HG03039 (cell line): ENCODE measurements at regions not wholly inside any gene's neighbourhood (a gene's known extent, or its start where the extent isn't known, plus 50 kb on each side); places are given as distances from the start of the nearest gene placed in this dataset.

Source experiments
- ATAC-seq: cut with Tn5 transposase; IDR thresholded peaks from one replicate; pipeline ENCODE4 v1.9.1; 2021; ENCODE audit warnings: mild to moderate bottlenecking, moderate library complexity; ENCODE audit not compliant: unreplicated experiment

- ATAC-seq, result no peak
Measured at GRCh38 chr10:6339891-6340290, 137.2 kb downstream of the PFKFB3 start.

GRCh38 chr10:6342096-6342685 lies 139.5 kb downstream of the PFKFB3 start:
- no peak for ATAC-seq

GRCh38 chr10:6343305-6344010 lies 140.7 kb downstream of the PFKFB3 start:
- ATAC-seq, result no peak

DNA sequence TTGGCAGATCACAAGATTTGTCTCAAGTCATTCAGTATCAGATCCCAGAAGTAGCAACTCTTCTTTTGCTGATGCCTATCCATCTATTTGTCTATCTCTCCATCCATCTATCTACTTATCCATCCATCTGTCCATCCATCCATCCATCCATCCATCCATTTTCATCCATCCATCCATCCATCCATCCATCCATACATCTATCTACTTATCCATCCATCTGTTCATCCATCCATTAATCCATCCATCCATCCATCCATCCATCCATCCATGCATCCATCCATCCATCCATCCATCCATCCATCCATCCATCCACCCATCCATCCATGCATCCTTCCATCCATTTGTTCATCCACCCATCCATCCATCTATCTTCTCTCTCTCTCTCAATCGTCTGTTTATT lies 142.7 kb downstream of the PFKFB3 start:
- no peak for ATAC-seq

- no peak for ATAC-seq
Measured at GRCh38 chr10:6346631-6347030, 143.9 kb downstream of the PFKFB3 start.

DNA sequence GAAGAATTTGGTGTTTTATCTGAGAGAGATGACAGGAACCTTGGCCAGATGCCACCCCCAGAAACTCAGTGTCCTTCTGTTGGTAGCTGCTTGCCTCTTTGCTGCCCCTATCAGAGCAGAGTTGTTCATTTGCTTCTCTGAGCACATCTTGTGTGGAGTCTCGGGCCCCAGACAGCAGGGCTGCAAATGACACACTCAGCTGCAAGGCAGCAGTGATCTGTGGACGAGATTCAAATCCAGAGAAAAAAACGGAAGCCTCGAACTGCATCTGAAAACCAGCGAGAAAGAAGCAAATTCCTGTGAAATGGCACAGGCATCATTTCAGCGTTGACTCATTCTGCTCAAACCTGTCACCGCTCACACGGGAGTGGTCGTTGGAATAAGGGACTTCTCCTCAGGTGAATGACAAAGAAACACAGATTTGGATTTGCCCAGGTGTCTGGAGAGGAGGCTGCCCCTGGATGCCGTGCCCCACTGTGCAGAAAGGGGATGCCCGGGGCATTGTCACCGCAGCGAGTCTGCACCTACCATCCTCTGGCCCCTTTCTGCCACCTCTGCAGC lies 144.7 kb downstream of the PFKFB3 start:
- ATAC-seq, result no peak

DNA sequence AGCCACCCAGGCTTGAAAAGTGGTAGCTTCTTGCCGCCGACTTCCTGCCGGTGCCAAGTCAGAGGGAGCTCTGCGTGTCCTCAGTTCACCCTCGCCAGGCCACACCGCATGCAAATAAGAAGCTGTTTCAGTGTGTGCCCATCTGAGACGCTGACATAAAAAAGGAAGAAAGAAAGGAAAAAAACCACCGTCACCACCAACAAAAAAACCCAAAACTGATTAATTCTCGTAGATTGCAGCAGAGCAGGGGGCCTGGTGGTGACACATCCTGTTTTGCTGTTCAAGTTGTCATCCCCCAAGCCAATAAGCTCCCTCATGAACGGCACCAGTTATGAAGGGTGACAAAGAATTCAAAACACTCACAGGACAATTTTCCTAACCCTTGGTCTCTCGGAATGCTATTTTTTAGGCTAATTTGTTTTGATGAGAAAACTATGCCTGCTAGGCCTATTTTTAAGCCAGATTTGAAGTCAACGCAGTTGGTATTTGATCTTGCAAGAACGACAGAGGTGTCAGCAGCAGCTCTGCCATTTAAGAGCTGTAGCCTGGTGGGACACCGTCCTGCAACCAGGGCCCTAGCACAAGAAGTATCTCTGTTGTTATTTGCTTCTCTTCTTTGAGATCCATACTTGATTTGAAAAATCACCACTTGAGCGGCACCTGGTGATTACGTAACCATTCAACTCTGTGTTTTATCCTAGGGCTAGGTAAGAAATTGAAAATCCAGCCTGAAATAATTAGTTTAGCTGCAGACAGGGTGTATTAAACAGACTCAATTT lies 145.6 kb downstream of the PFKFB3 start:
- peak; percentile 89 for ATAC-seq

DNA sequence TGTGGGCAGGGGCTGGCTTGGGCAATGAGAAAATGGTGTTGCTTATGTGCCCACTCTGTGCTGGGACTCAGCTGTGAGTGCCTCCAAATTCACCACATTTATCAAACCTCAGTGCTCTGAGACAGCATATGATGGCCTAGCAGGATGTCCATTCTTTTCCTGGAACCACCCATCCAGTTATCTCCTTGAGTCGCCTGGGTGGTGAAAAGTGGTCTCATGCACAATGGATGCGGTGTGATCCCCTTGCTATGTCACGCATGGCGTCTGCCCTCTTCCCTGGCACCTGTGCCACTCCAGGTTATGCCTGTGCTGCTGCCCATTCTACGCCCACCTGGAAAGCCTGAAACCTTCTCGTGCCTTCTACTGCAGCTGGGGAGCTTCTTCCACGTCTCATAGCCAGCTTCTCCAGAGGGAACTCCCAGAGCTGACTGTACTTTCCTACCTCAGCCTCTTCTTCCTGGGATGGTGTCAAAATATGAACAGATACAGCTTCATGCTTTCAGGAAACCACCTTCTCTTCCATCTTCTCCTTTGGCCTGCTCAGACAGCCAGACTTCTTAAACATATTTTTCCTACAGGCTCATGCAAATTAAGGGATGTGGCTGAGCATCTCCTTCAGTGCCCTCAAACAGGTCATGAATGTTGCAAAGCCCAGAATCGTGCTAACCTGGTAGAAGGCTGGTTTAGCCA lies 147.3 kb downstream of the PFKFB3 start:
- no peak for ATAC-seq

- no peak for ATAC-seq
Measured at GRCh38 chr10:6350609-6351008, 147.9 kb downstream of the PFKFB3 start.

GRCh38 chr10:6351495-6351894 lies 148.8 kb downstream of the PFKFB3 start:
- no peak for ATAC-seq

- ATAC-seq, result no peak
Measured at GRCh38 chr10:6353526-6353925, 150.8 kb downstream of the PFKFB3 start.

- ATAC-seq, result no peak
Measured at GRCh38 chr10:6354168-6354772, 151.5 kb downstream of the PFKFB3 start.

DNA sequence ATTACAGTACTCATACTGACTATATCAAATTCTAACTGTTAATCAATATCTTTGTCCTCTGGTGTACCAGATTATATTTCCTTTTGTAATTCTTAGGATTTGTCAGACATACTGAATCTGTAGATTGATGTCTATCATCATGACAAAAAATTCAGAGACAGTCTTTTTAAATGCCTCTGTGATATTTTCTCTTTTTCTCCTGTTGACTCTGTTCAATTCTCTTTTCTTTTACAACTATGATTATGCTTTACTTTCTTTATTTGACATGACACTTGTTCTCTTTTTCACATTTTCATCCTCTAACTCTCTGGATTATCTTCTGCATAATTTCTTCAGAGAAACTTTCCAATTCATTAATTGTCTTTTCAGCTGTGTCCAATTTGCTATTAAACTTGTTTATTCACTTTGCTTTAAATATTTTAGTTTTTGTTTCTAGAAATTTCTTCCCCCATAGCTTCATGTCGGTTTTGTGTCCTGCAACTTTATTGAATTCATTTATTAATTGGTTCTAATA lies 153.6 kb downstream of the PFKFB3 start:
- no peak for ATAC-seq

DNA sequence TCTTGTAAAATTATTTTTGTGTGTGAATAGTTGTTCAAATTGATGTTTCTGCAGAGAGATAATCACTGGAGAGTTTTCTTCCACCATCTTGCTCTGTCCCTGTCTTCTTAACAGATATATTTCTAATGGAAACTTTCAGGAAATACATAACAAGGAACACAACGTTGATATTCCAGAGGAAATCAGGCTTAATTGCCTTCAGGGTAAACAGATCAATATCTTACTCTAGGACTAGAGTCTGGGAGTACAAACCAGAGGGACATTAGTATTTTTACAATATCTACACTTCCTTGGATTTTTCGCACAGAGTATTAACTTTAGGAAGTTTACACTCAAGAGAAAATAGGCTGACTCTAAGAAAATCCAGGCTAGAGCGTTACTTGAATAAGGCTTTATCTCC lies 159.1 kb downstream of the PFKFB3 start:
- no peak for ATAC-seq

DNA sequence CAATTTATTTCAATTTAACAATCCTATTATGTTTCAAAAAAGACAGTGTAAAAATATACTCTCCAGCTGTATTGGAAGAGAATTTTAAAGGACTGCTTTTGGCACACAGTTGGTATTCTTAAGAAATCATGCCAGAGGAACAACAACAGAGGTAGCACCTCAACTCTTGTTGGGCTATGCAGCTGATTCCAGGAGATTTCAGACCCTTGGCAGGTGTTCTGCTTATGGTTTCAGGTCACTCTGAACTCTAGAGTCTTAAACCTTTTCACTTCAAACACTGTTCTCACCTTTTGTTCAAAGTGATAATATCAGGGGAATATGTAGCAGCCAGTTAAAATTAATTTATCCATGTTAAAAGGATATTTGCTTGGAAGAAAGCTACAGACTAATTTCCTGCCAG lies 160.1 kb downstream of the PFKFB3 start:
- no peak for ATAC-seq

GRCh38 chr10:6363511-6363910 lies 160.8 kb downstream of the PFKFB3 start:
- ATAC-seq, result no peak

GRCh38 chr10:6364283-6364682 lies 161.6 kb downstream of the PFKFB3 start:
- ATAC-seq, result no peak

DNA sequence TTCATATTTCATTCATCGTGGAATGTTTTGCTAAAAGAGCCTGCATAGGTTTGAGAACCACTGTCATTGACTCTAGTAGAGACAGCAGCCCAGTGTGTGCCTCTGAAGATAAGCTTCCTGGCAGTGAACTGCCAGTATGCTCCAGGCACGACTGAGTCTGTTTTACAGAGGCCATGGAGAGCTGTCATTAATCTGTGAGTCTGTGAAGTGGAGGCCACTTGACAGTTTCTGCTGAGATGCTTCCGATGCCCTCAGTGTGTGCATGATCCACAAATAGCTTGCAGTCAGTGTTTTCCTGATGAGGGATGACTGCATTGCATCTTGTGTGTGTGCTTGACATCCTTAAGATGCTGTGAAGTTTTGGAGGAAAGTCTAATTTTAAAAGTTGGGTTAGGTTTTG lies 162.2 kb downstream of the PFKFB3 start:
- ATAC-seq, result no peak

- ATAC-seq, result no peak
Measured at GRCh38 chr10:6365384-6365783, 162.7 kb downstream of the PFKFB3 start.
